Islet of Langerhans (tissue), 1 donor: ENCODE measurements at regions not wholly inside any gene's neighbourhood (a gene's known extent, or its start where the extent isn't known, plus 50 kb on each side); places are given as distances from the start of the nearest gene placed in this dataset.
"Not testable (repeated sequence)": the region's sequence is repeated elsewhere in the genome, so short reads cannot be mapped to it uniquely, and the experiment has no call there.

ENCODE experiments used
- FAIRE-seq: peaks from one replicate; lab custom pipeline; 2011; peaks lifted over from hg19 to GRCh38; lab: Jason Lieb, UNC

- no peak for FAIRE-seq
Observed at GRCh38 chrX:87961471-87961870, 443.9 kb downstream of the KLHL4 start.

- no peak for FAIRE-seq
Observed at GRCh38 chrX:87968118-87968517, 450.5 kb downstream of the KLHL4 start.

DNA sequence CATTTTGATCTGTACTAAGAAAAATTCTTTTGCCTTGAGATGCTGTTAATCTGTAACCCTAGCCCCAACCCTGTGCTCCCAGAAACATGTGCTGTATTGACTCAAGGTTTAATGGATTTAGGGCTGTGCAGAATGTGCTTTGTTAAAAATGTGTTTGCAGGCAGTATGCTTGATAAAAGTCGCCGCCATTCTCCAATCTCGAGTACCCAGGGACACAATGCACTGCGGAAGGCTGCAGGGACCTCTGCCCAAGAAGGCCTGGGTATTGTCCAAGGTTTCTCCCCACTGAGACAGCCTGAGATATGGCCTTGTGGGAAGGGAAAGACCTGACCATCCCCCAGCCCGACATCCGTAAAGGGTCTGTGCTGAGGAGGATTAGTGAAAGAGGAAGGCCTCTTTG is 454.5 kb downstream of the KLHL4 start:
- FAIRE-seq: not testable (repeated sequence)

DNA sequence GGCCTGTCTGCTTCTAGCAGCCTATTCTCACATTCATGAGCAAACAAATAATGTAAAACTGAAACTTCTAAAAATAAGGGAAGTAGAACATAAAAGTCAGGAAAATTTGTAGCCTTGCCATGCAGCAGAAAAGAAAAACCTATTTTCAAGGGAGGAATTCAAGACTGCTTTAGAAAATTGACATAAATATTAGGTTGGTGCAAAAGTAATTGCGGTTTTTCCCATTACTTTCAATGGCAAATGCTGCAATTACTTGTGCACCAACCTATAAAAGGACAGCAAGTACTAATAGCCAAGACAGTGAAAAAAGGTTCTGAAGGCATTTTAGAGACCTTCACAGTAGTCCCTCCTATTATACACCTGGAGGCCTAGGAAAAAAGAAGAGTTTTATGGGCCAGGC is 457.8 kb downstream of the KLHL4 start:
- FAIRE-seq: no peak

DNA sequence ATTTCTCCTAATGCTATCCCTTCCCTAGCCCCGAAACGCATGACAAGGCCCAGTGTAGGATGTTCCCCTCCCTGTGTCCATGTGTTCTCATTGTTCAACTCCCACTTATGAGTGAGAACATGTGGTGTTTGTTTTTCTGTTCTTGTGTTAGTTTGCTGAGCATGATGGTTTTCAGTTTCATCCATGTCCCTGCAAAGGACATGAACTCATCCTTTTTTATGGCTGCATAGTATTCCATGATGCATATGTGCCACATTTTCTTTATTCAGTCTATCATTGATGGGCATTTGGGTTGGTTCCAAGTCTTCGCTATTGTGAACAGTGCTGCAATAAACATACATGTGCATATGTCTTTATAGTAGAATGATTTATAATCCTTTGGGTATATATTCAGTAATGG is 490.3 kb downstream of the KLHL4 start:
- not testable (repeated sequence) for FAIRE-seq

DNA sequence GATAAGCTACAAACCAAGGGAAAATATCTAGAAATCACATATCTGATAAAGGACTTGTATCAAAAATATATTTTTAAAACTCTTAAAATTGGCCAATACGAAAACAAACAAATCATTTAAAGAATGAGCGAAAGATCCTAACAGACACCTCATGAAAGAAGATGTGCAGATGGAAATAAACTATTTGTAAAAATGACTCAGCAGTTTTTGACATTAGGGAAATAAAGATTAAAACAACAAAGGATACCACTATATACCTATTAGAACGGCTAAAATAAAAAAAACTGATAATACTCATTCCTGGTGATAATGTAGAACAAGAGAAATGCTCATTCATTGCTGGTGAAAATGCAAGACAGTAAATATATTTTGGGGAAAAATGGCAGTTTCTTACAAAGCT is 506.4 kb downstream of the KLHL4 start:
- no peak for FAIRE-seq

DNA sequence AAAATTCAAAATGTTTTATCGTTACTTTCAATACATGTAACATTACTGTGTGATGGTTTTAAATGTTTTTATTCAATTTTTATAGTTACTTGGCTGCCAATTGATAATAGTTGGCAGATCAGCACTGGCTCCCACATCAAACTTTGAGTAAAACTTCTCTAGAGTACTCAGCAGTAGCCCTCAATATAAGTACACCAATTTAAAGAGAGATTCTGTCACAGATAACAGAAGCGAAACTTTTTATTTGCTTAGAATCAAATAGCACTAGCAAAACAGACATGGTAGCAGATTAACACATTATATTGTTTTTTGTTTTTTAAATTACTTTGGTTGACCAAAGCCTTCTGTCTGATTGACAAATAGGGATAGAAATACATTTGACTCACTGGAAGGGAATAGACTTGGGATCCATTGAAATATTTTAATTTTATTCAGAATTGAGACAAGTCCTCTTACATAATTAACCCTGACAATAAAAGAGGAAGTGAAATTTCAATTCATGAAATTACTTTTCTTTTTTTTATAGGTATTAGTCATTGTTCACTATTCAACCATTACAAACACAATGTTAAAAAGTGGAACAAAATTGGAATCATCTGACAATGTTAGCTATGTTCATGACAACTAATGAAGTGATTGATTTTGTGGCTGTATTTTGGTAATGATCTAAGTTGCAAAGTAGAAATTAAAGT is 554.9 kb downstream of the KLHL4 start:
- no peak for FAIRE-seq

- no peak for FAIRE-seq
Observed at GRCh38 chrX:88101968-88102367, 584.4 kb downstream of the KLHL4 start.

DNA sequence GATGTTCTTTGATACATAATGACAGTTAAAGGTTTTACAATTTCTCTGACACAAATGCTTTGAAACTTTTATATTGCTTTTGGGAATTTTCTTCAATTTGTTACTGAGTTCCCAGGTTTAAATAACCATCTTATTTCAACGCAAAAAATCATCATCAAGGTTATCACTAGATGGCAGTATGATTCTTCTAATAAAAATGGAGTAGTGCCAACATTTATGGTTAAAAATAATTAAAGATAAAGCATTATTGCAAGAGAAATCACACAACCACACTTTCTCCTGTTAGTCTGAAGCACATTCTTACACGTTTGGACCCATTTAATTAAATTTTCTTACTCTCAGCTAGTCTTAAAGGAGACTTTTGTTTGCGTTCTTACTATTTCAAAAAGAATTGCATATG is 611.3 kb upstream of the CPXCR1 start:
- peak; percentile 9 for FAIRE-seq

GRCh38 chrX:88136328-88136727 is 610.7 kb upstream of the CPXCR1 start:
- no peak for FAIRE-seq

DNA sequence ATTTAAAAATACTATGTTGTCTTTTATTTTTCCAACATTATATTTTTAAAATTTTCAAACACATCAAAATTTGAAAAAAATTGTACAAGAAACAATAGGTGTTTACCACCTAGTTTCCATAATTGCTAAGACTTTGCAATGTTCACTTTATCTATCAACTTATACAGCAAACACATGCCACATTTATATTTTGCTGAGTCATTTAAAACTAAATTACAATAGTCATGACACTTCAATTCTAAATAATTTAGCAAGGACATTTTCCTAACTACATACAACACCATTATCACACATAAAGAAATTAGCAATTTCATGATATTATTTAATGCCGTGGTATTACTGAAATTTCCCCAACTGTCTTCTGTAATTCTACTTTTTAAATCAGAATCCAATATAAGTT is 600.4 kb upstream of the CPXCR1 start:
- no peak for FAIRE-seq

GRCh38 chrX:88170553-88170952 is 576.5 kb upstream of the CPXCR1 start:
- FAIRE-seq: no peak

DNA sequence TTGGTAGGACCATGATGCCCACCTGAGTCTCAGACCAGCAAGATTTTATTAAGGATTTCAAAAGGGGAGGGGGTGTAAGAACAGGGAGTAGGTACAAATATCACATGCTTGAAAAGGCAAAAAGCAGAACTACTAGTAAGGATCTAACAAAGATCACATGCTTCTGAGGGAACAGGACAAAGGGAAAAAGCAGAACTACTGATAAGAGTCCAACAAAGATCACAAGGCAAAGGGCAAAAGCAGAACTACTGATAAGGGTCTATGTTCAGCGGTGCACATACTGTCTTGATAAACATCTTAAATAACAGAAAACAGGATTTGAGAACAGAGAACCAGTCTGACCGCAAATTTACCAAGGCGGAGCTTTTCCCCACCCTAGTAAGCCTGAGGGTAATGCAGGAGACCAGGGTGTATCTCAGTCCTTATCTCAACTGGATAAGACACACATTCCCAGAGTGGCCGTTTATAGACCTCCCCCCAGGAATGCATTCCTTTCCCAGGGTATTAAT is 573.0 kb upstream of the CPXCR1 start:
- FAIRE-seq: not testable (repeated sequence)

DNA sequence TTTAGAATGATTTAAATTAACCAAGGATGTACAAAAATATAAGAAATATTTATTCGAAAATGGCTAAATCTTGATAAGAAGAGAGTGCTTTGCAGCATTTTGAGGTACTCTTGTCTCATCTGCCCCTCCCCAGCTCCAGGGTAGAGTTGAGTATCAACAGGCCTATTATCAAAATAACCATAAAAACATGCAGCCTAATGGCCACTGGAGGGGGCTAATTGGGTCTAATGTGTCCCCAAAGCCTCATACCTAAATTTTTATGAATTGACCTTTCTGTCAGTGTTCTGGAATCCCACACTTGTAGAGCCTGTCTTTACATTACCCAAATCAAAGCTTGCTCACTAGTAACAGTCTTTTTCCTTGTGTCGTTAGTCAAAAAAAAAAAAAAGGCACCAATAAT is 544.9 kb upstream of the CPXCR1 start:
- FAIRE-seq: no peak

- FAIRE-seq: no peak
Observed at GRCh38 chrX:88244066-88244465, 503.0 kb upstream of the CPXCR1 start.

DNA sequence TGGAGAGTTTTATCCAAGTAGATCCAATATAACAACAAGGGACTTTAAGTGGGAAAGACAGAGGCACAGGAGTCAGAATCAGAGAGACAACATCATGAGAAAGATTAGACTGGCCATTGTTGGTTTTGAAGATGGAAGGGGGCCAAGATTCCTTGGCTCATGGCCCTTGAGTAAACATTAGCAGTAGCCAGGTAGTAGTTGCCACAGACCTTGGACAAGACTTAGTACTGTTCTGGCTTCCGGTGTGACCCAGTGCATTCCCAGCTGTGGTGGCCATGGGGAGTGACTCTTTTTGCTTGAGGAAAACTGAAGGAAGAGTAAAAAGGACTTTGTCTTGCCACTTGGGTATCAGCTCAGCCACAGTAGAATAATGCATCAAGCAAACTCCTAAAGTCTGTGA is 462.2 kb upstream of the CPXCR1 start:
- FAIRE-seq: no peak

DNA sequence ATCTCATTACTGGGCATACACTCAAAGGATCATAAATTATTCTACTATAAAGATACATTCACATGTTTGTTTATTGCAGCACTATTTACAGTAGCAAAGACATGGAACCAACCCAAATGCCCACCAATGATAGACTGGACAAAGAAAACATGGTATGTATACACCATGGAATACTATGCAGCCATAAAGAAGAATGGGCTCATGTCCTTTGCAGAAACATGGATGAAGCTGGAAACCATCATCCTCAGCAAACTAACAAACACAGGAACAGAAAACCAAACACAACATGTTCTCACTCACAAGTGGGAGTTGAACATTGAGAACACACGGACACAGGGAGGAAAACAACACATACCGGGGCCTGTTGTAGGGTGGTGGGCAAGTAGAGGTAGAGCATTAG is 433.1 kb upstream of the CPXCR1 start:
- FAIRE-seq: not testable (repeated sequence)

DNA sequence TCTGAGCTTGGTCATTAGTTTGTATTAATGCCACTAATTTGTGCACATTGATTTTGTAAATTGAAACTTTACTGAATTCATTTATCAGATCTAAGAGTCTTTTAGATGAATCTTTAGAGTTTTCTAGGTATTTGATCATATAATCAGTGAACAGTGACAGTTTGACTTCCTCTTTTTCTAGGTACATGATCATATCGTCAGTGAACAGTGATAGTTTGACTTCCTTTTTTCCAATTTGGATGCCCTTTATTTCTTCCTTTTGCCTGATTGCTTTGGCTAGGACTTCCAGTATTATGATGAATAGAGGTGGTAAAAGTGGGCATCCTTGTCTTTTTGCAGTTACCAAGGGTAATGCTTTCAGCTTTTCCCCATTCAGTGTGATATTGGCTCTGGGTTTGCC is 421.4 kb upstream of the CPXCR1 start:
- no peak for FAIRE-seq

- FAIRE-seq: no peak
Observed at GRCh38 chrX:88355252-88355651, 391.8 kb upstream of the CPXCR1 start.

- no peak for FAIRE-seq
Observed at GRCh38 chrX:88366314-88366713, 380.7 kb upstream of the CPXCR1 start.

DNA sequence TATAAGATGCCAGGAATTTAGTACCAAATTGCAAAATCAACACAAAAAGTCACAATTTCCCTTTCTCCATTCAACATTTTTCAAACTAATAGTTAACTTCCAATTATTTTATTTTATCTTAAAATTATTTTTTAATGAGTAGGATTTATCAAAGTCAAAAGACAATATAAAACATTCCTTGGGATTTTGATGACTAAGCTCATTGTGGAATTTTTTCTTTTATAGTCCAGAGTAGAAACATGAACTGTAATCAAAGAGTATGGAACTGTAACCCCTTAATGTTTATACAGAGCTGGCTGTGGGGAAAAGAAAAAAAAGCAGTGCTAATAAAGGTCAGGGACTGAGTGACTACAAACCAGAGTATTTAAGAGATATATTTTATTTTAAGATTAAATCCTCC is 368.6 kb upstream of the CPXCR1 start:
- no peak for FAIRE-seq

DNA sequence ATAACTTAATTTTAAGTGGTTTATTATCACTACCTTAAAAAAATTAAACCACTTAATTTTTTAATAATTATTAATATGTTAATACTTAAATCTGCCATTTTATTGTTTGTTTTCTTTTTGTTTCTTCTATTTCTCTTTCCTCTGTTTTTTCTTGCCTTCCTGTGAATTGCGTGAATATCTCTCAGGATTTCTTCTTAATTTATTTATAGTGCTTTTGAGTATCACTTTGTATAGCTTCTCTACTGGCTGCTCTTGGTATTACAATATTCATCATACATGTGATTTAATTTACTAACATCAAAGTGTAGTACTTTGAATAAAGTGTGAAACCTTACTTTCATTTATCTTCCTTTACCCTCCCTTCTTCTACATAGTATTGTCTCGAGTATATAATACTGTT is 349.5 kb upstream of the CPXCR1 start:
- FAIRE-seq: no peak

GRCh38 chrX:88416002-88416401 is 331.0 kb upstream of the CPXCR1 start:
- no peak for FAIRE-seq

DNA sequence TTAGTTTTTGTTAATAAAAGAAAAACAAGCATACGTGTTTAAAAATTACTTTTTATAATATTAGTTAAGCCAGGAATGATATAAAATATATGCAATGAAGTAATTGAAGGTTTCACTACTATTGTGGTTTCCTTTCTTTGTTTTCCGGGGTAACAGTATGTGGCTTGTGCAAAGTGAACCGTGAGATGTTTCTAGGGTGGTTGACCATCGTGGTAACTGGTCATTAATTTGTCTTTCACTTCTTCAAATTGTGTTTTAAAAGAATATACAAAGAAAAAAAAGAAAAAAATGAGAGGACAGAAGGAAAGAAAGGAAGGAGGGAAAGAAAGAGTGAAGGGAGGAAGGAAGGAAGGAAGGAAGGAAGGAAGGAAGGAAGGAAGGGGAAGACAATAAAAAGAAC is 330.1 kb upstream of the CPXCR1 start:
- FAIRE-seq: no peak

- FAIRE-seq: no peak
Observed at GRCh38 chrX:88424071-88424470, 323.0 kb upstream of the CPXCR1 start.
